MCF 10A (cell line): ENCODE measurements at regions not wholly inside any gene's neighbourhood (a gene's known extent, or its start where the extent isn't known, plus 50 kb on each side); places are given as distances from the start of the nearest gene placed in this dataset.

Source experiments
- BruUV-seq: library from RNA; stranded (reverse); fragments of 400-500 nt; replicated peaks from 2 replicates; lab custom pipeline; 2021; lab: Mats Ljungman, UMichigan
- CTCF ChIA-PET: fragments of 300-600 bp; sonication (Branson Sonifier 250); formaldehyde crosslinking; extraction: SDS; loops from one replicate; lab custom pipeline; 2021; ENCODE audit warnings: antibody characterized with exemption, inconsistent platforms; lab: Yijun Ruan, JAX
- POLR2A ChIA-PET: fragments of 300-600, 350-650 bp; sonication (Branson Sonifier 250); formaldehyde crosslinking; extraction: SDS; loops from one replicate; lab custom pipeline; 2020; ENCODE audit warnings: antibody characterized with exemption, inconsistent platforms; lab: Yijun Ruan, JAX
- DNase-seq: peaks from one replicate; pipeline ENCODE4 v3.0.0-alpha.2; 2018; ENCODE audit not compliant: unreplicated experiment
- H3K27ac Mint-ChIP-seq: one replicate; pipeline ENCODE4 v1.8.0; 2022; ENCODE audit warnings: mild to moderate bottlenecking, low read depth, mixed read lengths; ENCODE audit not compliant: unreplicated experiment
- H3K27me3 Mint-ChIP-seq: one replicate; pipeline ENCODE4 v1.8.0; 2022; ENCODE audit warnings: mixed read lengths; ENCODE audit not compliant: insufficient read depth, unreplicated experiment
- H3K36me3 Mint-ChIP-seq: one replicate; pipeline ENCODE4 v1.8.0; 2022; ENCODE audit warnings: mild to moderate bottlenecking, moderate library complexity, mixed read lengths; ENCODE audit not compliant: insufficient read depth, unreplicated experiment
- H3K4me1 Mint-ChIP-seq: one replicate; pipeline ENCODE4 v1.8.0; 2022; ENCODE audit warnings: mixed read lengths; ENCODE audit not compliant: insufficient read depth, unreplicated experiment
- H3K4me3 Mint-ChIP-seq: one replicate; pipeline ENCODE4 v1.8.0; 2022; ENCODE audit warnings: mild to moderate bottlenecking, moderate library complexity, mixed read lengths; ENCODE audit not compliant: unreplicated experiment
- H3K9me3 Mint-ChIP-seq: one replicate; pipeline ENCODE4 v1.8.0; 2022; ENCODE audit warnings: mixed read lengths; ENCODE audit not compliant: unreplicated experiment
- CTCF ChIP-seq: fragments of 200-600 bp; IDR thresholded peaks from one replicate; pipeline ENCODE4 v1.8.0; 2022; ENCODE audit warnings: antibody characterized with exemption, mild to moderate bottlenecking; ENCODE audit not compliant: unreplicated experiment
- intact Hi-C: fragments of 100-400 bp; cut with micrococcal nuclease; formaldehyde crosslinking; loops from 2 replicates; pipeline ENCODE4 v1.14.1; 2022

- no peaks in the 10 kb centered on the region for H3K36me3 Mint-ChIP-seq
- no peak for TF ChIP-seq CTCF
- no peaks in the 10 kb centered on the region for H3K4me1 Mint-ChIP-seq
- no peaks in the 10 kb centered on the region for H3K9me3 Mint-ChIP-seq
- no peaks in the 10 kb centered on the region for H3K27me3 Mint-ChIP-seq
- H3K4me3 Mint-ChIP-seq: no peak overlapping the region
- DNase-seq: no peak
- no TSS peak for BruUV-seq
- no peak overlapping the region for H3K27ac Mint-ChIP-seq
- CTCF ChIA-PET: no interaction called here
- POLR2A ChIA-PET: no interaction called here
- intact Hi-C loops: no loop called here
Measured at GRCh38 chr3:82217571-82217970, 456.1 kb upstream of the GBE1 start.

GRCh38 chr3:82208002-82208710, 446.7 kb upstream of the GBE1 start:
- Mint-ChIP-seq H3K4me3 (no peak overlapping the region), H3K4me1 (no peaks in the 10 kb centered on the region), H3K36me3 (no peaks in the 10 kb centered on the region), H3K27me3 (no peaks in the 10 kb centered on the region), H3K27ac (no peak overlapping the region), H3K9me3 (peaks cover 10% of the 10 kb centered on the region)
- TF ChIP-seq CTCF: no peak
- DNase-seq: no peak
- intact Hi-C loops: no loop called here
- no TSS peak for BruUV-seq
- ChIA-PET CTCF (no interaction called here), POLR2A (no interaction called here)

DNA sequence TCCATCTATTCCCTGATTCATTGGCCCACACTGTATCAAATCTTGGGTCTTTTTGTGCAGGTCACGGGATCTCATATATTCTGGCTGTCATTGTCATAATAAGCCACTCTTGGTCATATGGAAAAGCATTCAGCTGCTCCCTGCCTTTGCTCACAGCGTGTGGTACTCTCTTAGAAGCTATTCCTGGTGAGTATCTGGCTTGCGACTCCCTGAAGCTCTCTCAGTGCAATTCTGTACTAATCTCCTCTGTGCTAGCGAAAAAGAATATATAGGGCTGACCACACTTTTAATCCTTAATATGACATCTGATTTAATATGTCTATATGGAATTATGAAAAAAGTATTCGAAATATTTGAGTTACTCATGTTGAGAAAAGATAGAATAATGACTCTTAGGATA, 440.8 kb upstream of the GBE1 start:
- H3K4me1 Mint-ChIP-seq: no peaks in the 10 kb centered on the region
- no peaks in the 10 kb centered on the region for H3K27me3 Mint-ChIP-seq
- intact Hi-C loops: no loop called here
- no peaks in the 10 kb centered on the region for H3K36me3 Mint-ChIP-seq
- H3K27ac Mint-ChIP-seq: no peak overlapping the region
- no peak overlapping the region for H3K4me3 Mint-ChIP-seq
- no peaks in the 10 kb centered on the region for H3K9me3 Mint-ChIP-seq
- no peak for TF ChIP-seq CTCF
- no TSS peak for BruUV-seq
- ChIA-PET CTCF (no interaction called here), POLR2A (no interaction called here)
- no peak for DNase-seq

- H3K27me3 Mint-ChIP-seq: no peaks in the 10 kb centered on the region
- POLR2A ChIA-PET: no interaction called here
- no peak for DNase-seq
- no TSS peak for BruUV-seq
- H3K4me3 Mint-ChIP-seq: no peak overlapping the region
- no peaks in the 10 kb centered on the region for H3K36me3 Mint-ChIP-seq
- no peak overlapping the region for H3K27ac Mint-ChIP-seq
- CTCF ChIA-PET: no interaction called here
- no peak for TF ChIP-seq CTCF
- H3K4me1 Mint-ChIP-seq: no peaks in the 10 kb centered on the region
- intact Hi-C loops: no loop called here
- no peaks in the 10 kb centered on the region for H3K9me3 Mint-ChIP-seq
Measured at GRCh38 chr3:82201316-82201715, 439.9 kb upstream of the GBE1 start.
